ENCODE measurements at regions not wholly inside any gene's neighbourhood (a gene's known extent, or its start where the extent isn't known, plus 50 kb on each side); places are given as distances from the start of the nearest gene placed in this dataset.

- TF ChIP-seq FOSL1 (IDR thresholded peaks at IDR 0.05; ENCODE audit: low read depth), result no peak
- no peak for TF ChIP-seq ZBTB33 (IDR thresholded peaks at IDR 0.05; ENCODE audit: extremely low read depth, insufficient replicate concordance, low read length)
- no peak for TF ChIP-seq JUND (IDR thresholded peaks at IDR 0.05)
- TF ChIP-seq ZFX (IDR thresholded peaks at IDR 0.05), result no peak
Measured at GRCh38 chr15:61282661-61283060, 53.6 kb upstream of the RORA start (continued).

DNA sequence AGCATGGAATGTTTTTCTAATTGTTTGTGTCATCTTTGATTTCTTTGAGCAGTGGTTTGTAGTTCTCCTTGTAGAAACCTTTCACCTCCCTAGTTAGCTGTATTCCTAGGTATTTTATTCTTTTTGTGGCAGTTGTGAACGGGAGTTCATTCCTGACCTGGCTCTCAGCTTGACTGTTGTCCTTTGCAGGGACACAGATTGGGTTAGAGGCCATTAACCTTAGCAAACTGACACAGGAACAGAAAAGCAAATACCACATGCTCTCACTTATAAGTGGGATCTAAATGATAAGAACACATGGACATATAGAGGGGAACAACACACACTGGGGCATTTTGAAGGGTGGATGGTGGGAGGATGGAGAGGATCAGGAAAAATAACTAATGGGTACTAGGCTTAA is 52.2 kb upstream of the RORA start:
- intact Hi-C loops (cut with micrococcal nuclease), result no loop called here
- Histone ChIP-seq H2AFZ (ENCODE audit: low read depth, low read length, poor library complexity, severe bottlenecking) (no peak overlapping the region), H3K4me3 (replicated peaks in 1 of 2; ENCODE audit: low read depth in 1 of 2, low read length in 2 of 2) (no peak overlapping the region), H3K9ac (ENCODE audit: low read length) (no peak overlapping the region), H3K27ac (ENCODE audit: low read depth, low read length) (no peak overlapping the region), H3K4me2 (ENCODE audit: low read length) (no peak overlapping the region), H3K9me3 (ENCODE audit: control insufficient read depth in 1 of 2, insufficient read depth in 1 of 2, low read depth in 1 of 2, low read length in 2 of 2) (peaks cover 0 to 3% of the 10 kb centered on the region in 2 experiments; a peak in 1 of 4 replicates), H4K20me1 (ENCODE audit: insufficient read depth) (no peaks in the 10 kb centered on the region), H3K79me2 (ENCODE audit: insufficient read depth, low read length) (no peaks in the 10 kb centered on the region), H3K9me2 (ENCODE audit: insufficient read depth) (no peaks in the 10 kb centered on the region), H3K4me1 (ENCODE audit: control insufficient read depth in 1 of 2, insufficient read depth in 2 of 2, low read length in 2 of 2) (no peaks in the 10 kb centered on the region), H3K27me3 (ENCODE audit: insufficient read depth, low read length) (no peaks in the 10 kb centered on the region), H3K36me3 (ENCODE audit: control insufficient read depth in 1 of 2, insufficient read depth in 2 of 2, low read length in 2 of 2) (no peaks in the 10 kb centered on the region)
- TF ChIP-seq ZFX (IDR thresholded peaks at IDR 0.05) (no peak), ATF3 (IDR thresholded peaks at IDR 0.05) (no peak), EZH2 (IDR thresholded peaks at IDR 0.05) (no peak), SRF (IDR thresholded peaks at IDR 0.05; ENCODE audit: low read depth) (no peak), POLR2AphosphoS5 (IDR thresholded peaks at IDR 0.05; ENCODE audit: low read depth, low read length) (no peak), FOSL1 (IDR thresholded peaks at IDR 0.05; ENCODE audit: low read depth) (no peak), SP1 (IDR thresholded peaks at IDR 0.05; ENCODE audit: low read depth) (no peak), EGR1 (IDR thresholded peaks at IDR 0.05; ENCODE audit: low read depth) (no peak), YY1 (IDR thresholded peaks at IDR 0.05; ENCODE audit: extremely low read depth, insufficient replicate concordance, low read depth, low read length) (no peak), EZH2phosphoT487 (IDR thresholded peaks at IDR 0.05; ENCODE audit: borderline replicate concordance) (no peak), RAD21 (IDR thresholded peaks at IDR 0.05; ENCODE audit: low read depth) (no peak), ZNF274 (IDR thresholded peaks at IDR 0.05; ENCODE audit: low read depth, low read length) (no peak), CBX3 (IDR thresholded peaks at IDR 0.05; ENCODE audit: low read depth) (no peak)
- DNase-seq (ENCODE audit: low read depth, low spot score) (no peak), ATAC-seq (no peak)
- ChIA-PET POLR2A (no interaction called here), RAD21 (ENCODE audit: low non-redundant PET in 1 of 2, low total read pairs in 2 of 2, uncharacterized antibody in 2 of 2, unreplicated experiment in 2 of 2) (no interaction called here), CTCF (no interaction called here)
- BruUV-seq (replicated peaks), result no TSS peak
